IMR-90 (cell line): ENCODE measurements at regions not wholly inside any gene's neighbourhood (a gene's known extent, or its start where the extent isn't known, plus 50 kb on each side); places are given as distances from the start of the nearest gene placed in this dataset.

Source experiments
- ATAC-seq: fragments of 200-7000 bp; cut with Tn5 transposase; 2 replicates; pipeline ENCODE4 v1.9.1; 2020; ENCODE audit warnings: low read depth, mild to moderate bottlenecking, moderate library complexity
- BruUV-seq: library from RNA; stranded (reverse); fragments of 400-500 nt; replicated peaks from 2 replicates; lab custom pipeline; 2021; lab: Mats Ljungman, UMichigan
- CTCF ChIA-PET: fragments of 300-600 bp; formaldehyde crosslinking; extraction: SDS; loops from one replicate; lab custom pipeline; 2021; ENCODE audit warnings: antibody characterized with exemption; lab: Yijun Ruan, JAX
- POLR2A ChIA-PET: fragments of 300-600 bp; sonication (Branson Sonifier 250); formaldehyde crosslinking; loops from one replicate; lab custom pipeline; 2022; ENCODE audit warnings: antibody characterized with exemption; ENCODE audit not compliant: unreplicated experiment; lab: Charles Lee
- DNase-seq: peaks from one replicate; pipeline ENCODE4 v3.0.0; 2013
- H2AFZ ChIP-seq: replicated peaks from 2 replicates; pipeline ENCODE3; 2013; ENCODE audit warnings: low read length, mild to moderate bottlenecking; ENCODE audit not compliant: poor library complexity
- H2AK5ac ChIP-seq: 2 replicates; pipeline ENCODE4 v1.6.1; 2013; ENCODE audit warnings: low read depth, low read length, inconsistent platforms
- H2AK9ac ChIP-seq: replicated peaks from 2 replicates; pipeline ENCODE3; 2013; ENCODE audit warnings: mild to moderate bottlenecking, low read depth, low read length, moderate library complexity; ENCODE audit not compliant: poor library complexity
- H2BK120ac ChIP-seq: 2 replicates; pipeline ENCODE4 v1.6.1; 2013; ENCODE audit warnings: low read depth, low read length, inconsistent platforms
- H2BK15ac ChIP-seq: 3 replicates; pipeline ENCODE4 v1.6.1; 2013; ENCODE audit warnings: low read depth, low read length, inconsistent platforms
- H2BK20ac ChIP-seq: 2 replicates; pipeline ENCODE4 v1.6.1; 2013; ENCODE audit warnings: low read depth, mild to moderate bottlenecking, inconsistent platforms, low read length, moderate library complexity
- H2BK5ac ChIP-seq: 2 replicates; pipeline ENCODE4 v1.6.1; 2013; ENCODE audit warnings: mild to moderate bottlenecking, low read depth, low read length, inconsistent platforms; ENCODE audit not compliant: poor library complexity, severe bottlenecking
- H3K14ac ChIP-seq: replicated peaks from 2 replicates; pipeline ENCODE4 v1.6.1; 2013; ENCODE audit warnings: low read depth, low read length, inconsistent platforms
- H3K18ac ChIP-seq: 2 replicates; pipeline ENCODE4 v1.6.1; 2013; ENCODE audit warnings: low read depth, low read length, control low read depth
- H3K23ac ChIP-seq: 2 replicates; pipeline ENCODE4 v1.6.1; 2013; ENCODE audit warnings: low read depth, low read length, inconsistent platforms
- H3K27ac ChIP-seq: 2 replicates; pipeline ENCODE4 v1.5.1; 2013; ENCODE audit warnings: mild to moderate bottlenecking, control low read depth, low read length; ENCODE audit not compliant: insufficient read depth
- H3K27me3 ChIP-seq: 2 replicates; pipeline ENCODE4 v1.6.1; 2013; ENCODE audit warnings: low read length; ENCODE audit not compliant: control insufficient read depth, insufficient read depth
- H3K36me3 ChIP-seq: 2 replicates; pipeline ENCODE4 v1.6.1; 2013; ENCODE audit warnings: low read length, mixed read lengths; ENCODE audit not compliant: control insufficient read depth, insufficient read depth
- H3K4ac ChIP-seq: 2 replicates; pipeline ENCODE4 v1.6.1; 2013; ENCODE audit warnings: low read depth, low read length, inconsistent platforms
- H3K4me1 ChIP-seq: 2 replicates; pipeline ENCODE4 v1.6.1; 2013; ENCODE audit warnings: low read length, mixed read lengths; ENCODE audit not compliant: control insufficient read depth, insufficient read depth
- H3K4me2 ChIP-seq: 2 replicates; pipeline ENCODE4 v1.6.1; 2013; ENCODE audit warnings: low read depth, mild to moderate bottlenecking, control low read depth, low read length, moderate library complexity
- H3K4me3 ChIP-seq: 2 replicates; pipeline ENCODE4 v1.5.1; 2013; ENCODE audit warnings: low read depth, mild to moderate bottlenecking, control low read depth, low read length, moderate library complexity; ENCODE audit not compliant: insufficient read depth
- H3K56ac ChIP-seq: 2 replicates; pipeline ENCODE4 v1.6.1; 2013; ENCODE audit warnings: low read length, inconsistent platforms; ENCODE audit not compliant: insufficient read depth; ENCODE audit errors: extremely low read depth
- H3K79me1 ChIP-seq, 2 experiments: 2 replicates each; pipeline ENCODE4 v1.6.1; 2013; ENCODE audit warnings: low read length in 2 of 2, inconsistent platforms in 1 of 2, low read depth in 1 of 2
- H3K9ac ChIP-seq: 2 replicates; pipeline ENCODE4 v1.6.1; 2013; ENCODE audit warnings: low read depth, low read length, control low read depth
- H3K9me1 ChIP-seq: 2 replicates; pipeline ENCODE4 v1.6.1; 2013; ENCODE audit warnings: low read length, inconsistent platforms; ENCODE audit not compliant: insufficient read depth
- H3K9me3 ChIP-seq: 2 replicates; pipeline ENCODE4 v1.6.1; 2013; ENCODE audit warnings: low read length; ENCODE audit not compliant: control insufficient read depth, insufficient read depth
- H4K20me1 ChIP-seq: 2 replicates; pipeline ENCODE4 v1.6.1; 2013; ENCODE audit warnings: low read length, inconsistent platforms; ENCODE audit not compliant: insufficient read depth
- H4K5ac ChIP-seq: 2 replicates; pipeline ENCODE4 v1.6.1; 2013; ENCODE audit warnings: mild to moderate bottlenecking, low read depth, low read length, control low read depth
- H4K8ac ChIP-seq, 2 experiments: 2 replicates each; pipeline ENCODE4 v1.6.1; 2013; ENCODE audit warnings: low read depth in 2 of 2, low read length in 2 of 2, control low read depth in 1 of 2, inconsistent platforms in 1 of 2
- H4K91ac ChIP-seq: 2 replicates; pipeline ENCODE4 v1.6.1; 2013; ENCODE audit warnings: low read depth, low read length, inconsistent platforms; ENCODE audit not compliant: insufficient read depth
- CHD1 ChIP-seq: IDR thresholded peaks from 2 replicates; pipeline ENCODE4 v1.6.1; 2012; ENCODE audit warnings: low read depth, low read length, improper control_type of control experiment
- MAFK ChIP-seq: IDR thresholded peaks from 2 replicates; pipeline ENCODE4 v1.6.1; 2012; ENCODE audit warnings: low read depth, low read length, improper control_type of control experiment
- POLR2A ChIP-seq: IDR thresholded peaks from 2 replicates; pipeline ENCODE4 v1.6.1; 2012; ENCODE audit warnings: mild to moderate bottlenecking, low read depth, low read length
- SMC3 ChIP-seq: fragments of 150-350 bp; IDR thresholded peaks from 2 replicates; pipeline ENCODE4 v1.6.1; 2016; ENCODE audit warnings: low read depth, mild to moderate bottlenecking, antibody characterized with exemption, low read length, moderate library complexity
- WGBS, 2 experiments: methylation state at CpG; one replicate each; pipeline versions ENCODE4 v1.1.5 to v1.1.7; 2013; ENCODE audit warnings: missing lambda C conversion rate in 2 of 2; ENCODE audit not compliant: insufficient read length in 1 of 2; ENCODE audit errors: extremely low coverage in 2 of 2; 5-methylcytosine and 5-hydroxymethylcytosine counted together
- dilution Hi-C: fragments of 300-500 bp; cut with HindIII; formaldehyde crosslinking; loops from one replicate; pipeline ENCODE4 v1.14.3; 2018; ENCODE audit warnings: low sequenced_read_pairs; ENCODE audit not compliant: unreplicated experiment
- in situ Hi-C: fragments of 300-500 bp; cut with MboI; formaldehyde crosslinking; loops from 3 replicates; pipeline ENCODE4 v1.14.3; 2019; ENCODE audit warnings: low sequenced_read_pairs, inconsistent platforms, mixed read lengths
- intact Hi-C: fragments of 100-400 bp; cut with micrococcal nuclease; formaldehyde crosslinking; loops from 2 replicates; pipeline ENCODE4 v1.10.0; 2022

DNA sequence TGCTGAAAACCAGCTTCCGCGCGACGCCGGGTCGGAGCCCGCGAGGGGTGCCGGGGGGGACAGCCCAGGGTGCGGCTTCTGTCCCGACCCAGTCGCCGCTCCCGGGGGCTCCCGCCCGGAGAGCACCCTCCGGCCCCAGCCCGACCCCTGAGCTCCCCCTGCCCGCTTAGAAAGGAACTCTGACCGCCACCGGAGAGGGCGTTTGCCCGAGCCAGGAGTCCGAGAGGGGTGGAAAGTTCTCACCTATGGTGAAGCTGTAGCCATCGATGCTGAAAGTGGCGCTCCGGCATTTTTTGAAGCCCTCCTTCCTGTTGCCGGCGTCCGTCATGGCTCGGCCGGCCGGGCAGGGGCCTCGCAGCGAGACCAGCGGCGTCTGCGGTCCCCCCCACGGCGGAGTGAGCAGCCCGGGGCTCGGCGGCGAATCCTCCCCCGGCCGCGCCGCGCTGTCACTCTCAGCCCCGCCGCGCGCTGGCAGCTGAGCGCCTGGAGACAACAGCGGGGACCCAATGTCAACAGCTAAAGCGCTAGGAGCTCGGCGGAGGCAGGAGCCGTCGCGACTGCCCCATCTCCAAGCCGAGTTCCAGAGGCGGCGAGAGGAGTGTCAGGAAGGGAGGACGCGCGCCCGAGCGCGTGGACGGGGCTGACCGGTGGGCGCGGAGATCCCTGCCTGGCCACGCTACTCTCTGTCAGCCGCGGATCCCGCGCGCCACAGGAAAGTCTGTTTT, 191.6 kb downstream of the LSM5 start:
- no peak overlapping the region for H3K9ac ChIP-seq
- intact Hi-C loops = no loop called here
- H4K91ac ChIP-seq = no peak overlapping the region
- peaks cover 25% of the 10 kb centered on the region for H3K27me3 ChIP-seq
- H3K4me2 ChIP-seq = peak overlapping the region; percentile 62; the same call in 1 of the 2 replicates
- peak overlapping the region; percentile 57 for H2AFZ ChIP-seq
- H3K4ac ChIP-seq = no peak overlapping the region
- no peaks in the 10 kb centered on the region for H3K36me3 ChIP-seq
- H3K79me1 ChIP-seq = no peaks in the 10 kb centered on the region
- no peak overlapping the region for H4K8ac ChIP-seq
- 4% methylated on average over 46 of the region's 80 CpGs; no CpG with 5 or more reads in 1 of the 2 experiments for WGBS, 2 experiments
- H2BK5ac ChIP-seq = no peak overlapping the region
- H3K18ac ChIP-seq = no peak overlapping the region
- no peak for DNase-seq
- ChIA-PET CTCF (interaction anchor here (0.6 kb wide), 1 partner anchor 33 kb away, joined by 5 read pairs; no protein-coding TSS in a partner anchor), POLR2A (no interaction called here)
- no peak overlapping the region for H2BK120ac ChIP-seq
- H2AK5ac ChIP-seq = no peak overlapping the region
- H3K14ac ChIP-seq = no peak overlapping the region
- no peak overlapping the region for H4K5ac ChIP-seq
- TF ChIP-seq POLR2A = no peak
- TF ChIP-seq SMC3 = no peak
- no peak for TF ChIP-seq MAFK
- TF ChIP-seq CHD1 = no peak
- no peak overlapping the region for H2BK20ac ChIP-seq
- no peak overlapping the region for H3K56ac ChIP-seq
- ATAC-seq = peak; percentile 35
- no peaks in the 10 kb centered on the region for H3K9me1 ChIP-seq
- H3K9me3 ChIP-seq = no peaks in the 10 kb centered on the region
- no peaks in the 10 kb centered on the region for H4K20me1 ChIP-seq
- H2AK9ac ChIP-seq = peak overlapping the region; percentile 16
- dilution Hi-C loops = no loop called here
- no peaks in the 10 kb centered on the region for H3K4me1 ChIP-seq
- H3K27ac ChIP-seq = no peak overlapping the region
- H2BK15ac ChIP-seq = no peak overlapping the region
- H3K4me3 ChIP-seq = 0 out of 2 replicates have a peak overlapping the region, but pooled peaks have one; percentile 14
- in situ Hi-C loops = no loop called here
- BruUV-seq = no TSS peak
- H3K23ac ChIP-seq = no peak overlapping the region
